GM19463 (cell line): ENCODE measurements at regions not wholly inside any gene's neighbourhood (a gene's known extent, or its start where the extent isn't known, plus 50 kb on each side); places are given as distances from the start of the nearest gene placed in this dataset.
"Not testable (repeated sequence)": the region's sequence is repeated elsewhere in the genome, so short reads cannot be mapped to it uniquely, and the experiment has no call there.

ENCODE experiments used
- ATAC-seq: cut with Tn5 transposase; IDR thresholded peaks from one replicate; pipeline ENCODE4 v1.9.1; 2021; ENCODE audit warnings: mild to moderate bottlenecking, moderate library complexity; ENCODE audit not compliant: unreplicated experiment

DNA sequence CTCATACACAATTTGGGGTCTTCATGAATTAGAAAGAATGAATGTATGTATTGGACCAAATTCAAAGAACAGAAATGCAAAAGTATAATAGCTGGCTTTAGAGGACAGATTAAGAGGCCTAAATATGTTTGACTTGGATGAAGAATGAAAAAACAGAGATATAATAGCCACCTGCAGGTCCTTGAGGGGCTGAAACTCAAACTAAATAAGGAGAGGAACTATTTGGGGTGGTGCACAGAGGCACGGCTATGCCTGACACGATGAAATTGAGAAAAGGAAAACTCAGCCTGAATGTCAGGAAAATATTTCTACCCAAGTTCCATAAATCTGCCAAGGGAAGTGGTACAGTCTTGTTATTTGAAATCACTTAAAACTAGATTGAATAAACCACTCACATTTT lies 222.9 kb upstream of the DDHD1 start:
- ATAC-seq, result no peak

- ATAC-seq, result no peak
Observed at GRCh38 chr14:53375599-53375998, 222.5 kb upstream of the DDHD1 start.

DNA sequence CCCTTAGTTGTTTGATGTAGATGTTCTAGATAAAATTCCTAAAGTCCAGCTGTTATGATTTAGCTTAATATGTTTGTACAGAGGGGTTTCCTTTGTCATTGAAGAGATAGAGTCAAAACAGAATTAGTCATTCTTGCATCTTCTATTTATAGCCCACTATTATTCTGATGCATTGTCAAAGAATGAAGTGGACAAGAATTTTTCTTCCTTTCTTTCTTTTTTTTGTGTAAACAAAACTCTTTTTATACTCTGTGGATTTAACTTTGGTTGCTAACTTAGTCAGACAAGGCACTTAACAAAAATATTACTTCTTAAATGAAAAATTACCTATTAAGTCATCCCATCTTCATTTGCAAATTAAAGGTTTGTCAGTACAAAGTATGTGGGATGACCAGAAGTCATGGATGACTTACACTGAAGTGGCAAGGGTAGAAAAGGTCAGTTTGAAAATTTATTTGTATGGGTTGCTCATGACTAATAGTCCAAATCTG lies 215.6 kb upstream of the DDHD1 start:
- no peak for ATAC-seq

DNA sequence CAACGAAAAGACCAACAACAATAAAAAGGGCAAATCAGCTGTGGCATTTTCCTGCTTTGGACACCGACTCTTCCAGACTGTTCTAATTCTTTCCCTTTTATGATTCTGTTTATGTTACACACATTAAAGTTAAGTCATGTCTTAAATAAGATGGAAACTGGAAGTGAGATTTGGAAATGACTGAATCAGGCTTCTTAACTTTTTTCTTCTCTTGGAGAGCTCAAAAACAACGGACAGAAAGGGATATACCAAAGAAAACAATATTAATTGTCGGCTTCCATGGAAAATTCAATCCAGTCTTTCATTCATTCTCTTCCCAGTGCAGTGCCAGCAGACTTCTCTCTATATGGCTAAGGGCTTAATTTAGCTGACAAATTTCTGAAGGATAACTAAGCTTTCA lies 214.9 kb upstream of the DDHD1 start:
- ATAC-seq, result no peak

GRCh38 chr14:53367644-53368026 lies 214.5 kb upstream of the DDHD1 start:
- no peak for ATAC-seq

- ATAC-seq, result no peak
Observed at GRCh38 chr14:53365486-53366130, 212.5 kb upstream of the DDHD1 start.

DNA sequence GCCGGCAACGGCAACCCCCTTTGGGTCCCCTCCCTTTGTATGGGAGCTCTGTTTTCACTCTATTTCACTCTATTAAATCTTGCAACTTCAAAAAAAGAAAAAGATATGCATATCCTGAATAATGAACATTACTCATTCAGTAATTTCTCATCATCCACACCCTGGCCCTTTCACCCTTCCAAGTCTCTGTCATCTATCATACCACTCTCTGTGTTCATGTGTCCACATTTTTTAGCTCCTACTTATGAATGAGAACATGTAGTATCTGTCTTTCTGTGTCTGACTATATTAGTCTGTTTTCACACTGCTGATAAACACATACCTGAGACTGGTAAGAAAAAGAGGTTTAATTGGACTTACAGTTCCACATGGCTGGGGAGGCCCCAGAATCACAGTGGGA lies 209.8 kb upstream of the DDHD1 start:
- not testable (repeated sequence) for ATAC-seq

- no peak for ATAC-seq
Observed at GRCh38 chr14:53360829-53361228, 207.7 kb upstream of the DDHD1 start.

DNA sequence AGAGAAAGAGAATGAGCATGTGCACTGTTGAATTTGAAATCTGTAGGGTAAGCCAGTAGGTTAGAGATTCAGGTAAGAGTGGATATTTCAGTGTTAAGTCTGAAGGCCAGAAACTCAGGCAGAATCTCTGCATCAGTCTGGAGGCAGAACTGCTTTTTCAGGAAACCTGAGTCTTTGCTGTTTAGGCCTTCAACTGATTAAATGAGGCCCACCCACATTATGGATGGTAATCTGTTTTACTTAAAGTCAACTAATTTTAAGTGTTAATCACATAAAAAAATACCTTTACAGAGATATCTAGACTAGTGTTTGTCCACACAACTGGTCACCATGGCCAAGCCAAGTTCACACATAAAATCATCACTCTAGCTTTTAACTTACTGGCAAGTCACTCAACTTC lies 205.0 kb upstream of the DDHD1 start:
- ATAC-seq, result no peak

DNA sequence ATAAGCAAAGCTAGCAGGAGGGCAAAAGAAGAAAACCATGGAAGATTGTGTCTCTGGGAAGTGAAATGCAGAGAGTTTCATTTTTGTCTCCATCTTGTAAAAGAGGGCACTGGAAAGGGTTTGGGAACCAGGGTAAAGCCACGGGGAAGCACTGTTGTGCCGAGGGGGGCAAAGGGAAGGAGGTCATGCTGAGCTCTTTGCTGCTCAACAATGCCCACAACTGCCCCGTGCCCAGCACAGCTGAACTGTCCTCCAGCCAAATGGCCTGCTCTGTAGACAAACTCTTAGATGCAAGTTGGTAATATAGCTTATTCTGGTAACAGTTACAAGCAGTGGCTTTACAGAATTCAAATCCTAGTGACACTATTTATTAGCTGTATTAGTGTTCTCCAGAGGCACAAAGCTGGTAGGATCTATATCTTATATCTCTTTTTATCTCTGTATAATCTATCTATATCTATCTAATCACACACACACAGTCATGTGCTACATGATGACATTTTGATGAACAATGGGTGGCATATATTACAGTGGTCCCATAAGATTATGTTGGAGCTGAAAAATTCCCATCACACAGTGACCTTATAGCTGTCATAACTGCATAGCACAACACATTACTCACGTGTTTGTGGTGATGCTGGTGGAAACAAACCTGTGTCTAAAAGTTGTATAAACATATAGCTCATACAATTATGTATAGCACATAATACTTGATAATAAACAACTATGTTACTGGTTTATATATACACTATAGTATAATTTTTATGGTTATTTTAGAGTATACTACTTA lies 203.4 kb upstream of the DDHD1 start:
- no peak for ATAC-seq

- no peak for ATAC-seq
Observed at GRCh38 chr14:53355581-53356112, 202.5 kb upstream of the DDHD1 start.

DNA sequence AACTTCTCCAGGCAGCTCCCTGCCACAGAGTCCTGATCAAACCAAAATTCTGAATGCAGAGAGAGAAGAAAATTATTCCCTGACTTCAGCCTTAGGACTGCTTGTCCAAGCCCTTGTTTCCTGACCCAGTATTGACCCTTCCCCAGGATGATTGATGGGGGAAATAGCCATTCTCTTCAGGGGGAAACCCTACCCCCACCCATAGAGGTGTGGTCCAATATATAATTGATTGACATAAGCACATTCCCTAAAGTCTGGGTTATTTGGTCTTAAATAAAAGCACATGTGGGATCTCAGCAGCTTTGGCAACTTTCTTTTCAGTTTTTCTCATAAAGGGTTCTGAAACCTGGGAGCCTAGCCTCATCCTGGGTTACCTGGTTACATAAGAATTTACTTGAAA lies 201.2 kb upstream of the DDHD1 start:
- ATAC-seq, result no peak

DNA sequence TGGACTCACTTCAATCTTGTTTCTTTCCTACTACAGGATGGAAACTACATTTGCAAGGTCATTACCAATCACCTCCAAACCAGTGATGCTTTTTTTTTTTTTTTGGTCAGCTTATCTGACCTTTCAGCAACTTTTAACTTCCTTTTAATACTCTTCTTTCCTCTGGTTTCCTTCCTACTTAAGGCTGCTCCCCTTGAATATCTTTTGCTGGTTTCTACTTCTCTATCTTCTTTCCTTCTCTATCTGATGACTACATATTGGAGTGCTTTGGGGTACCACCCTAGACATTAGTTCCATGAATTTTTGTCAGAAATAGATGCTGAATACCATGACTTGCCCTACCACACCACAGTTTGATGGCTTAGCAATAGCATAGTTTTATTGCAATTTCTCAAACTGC lies 197.7 kb upstream of the DDHD1 start:
- no peak for ATAC-seq

DNA sequence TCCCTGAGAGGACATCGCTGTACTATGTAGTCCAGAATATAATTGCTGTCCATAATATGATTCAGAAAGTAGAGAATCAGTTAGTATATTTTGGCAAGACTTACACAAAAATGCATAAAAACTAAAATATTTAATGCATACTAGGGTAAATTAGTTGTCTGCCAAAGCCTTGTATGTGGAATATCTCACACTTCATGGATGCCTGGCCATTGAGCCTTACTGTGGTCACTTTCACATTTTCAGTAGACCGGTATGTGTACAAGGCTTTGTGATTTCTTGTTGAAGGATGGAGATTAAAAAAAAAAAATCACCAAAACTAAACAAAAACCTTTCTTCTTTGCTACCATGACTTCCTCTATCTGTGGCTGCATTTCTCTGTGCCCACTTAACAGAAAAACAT lies 197.3 kb upstream of the DDHD1 start:
- no peak for ATAC-seq

DNA sequence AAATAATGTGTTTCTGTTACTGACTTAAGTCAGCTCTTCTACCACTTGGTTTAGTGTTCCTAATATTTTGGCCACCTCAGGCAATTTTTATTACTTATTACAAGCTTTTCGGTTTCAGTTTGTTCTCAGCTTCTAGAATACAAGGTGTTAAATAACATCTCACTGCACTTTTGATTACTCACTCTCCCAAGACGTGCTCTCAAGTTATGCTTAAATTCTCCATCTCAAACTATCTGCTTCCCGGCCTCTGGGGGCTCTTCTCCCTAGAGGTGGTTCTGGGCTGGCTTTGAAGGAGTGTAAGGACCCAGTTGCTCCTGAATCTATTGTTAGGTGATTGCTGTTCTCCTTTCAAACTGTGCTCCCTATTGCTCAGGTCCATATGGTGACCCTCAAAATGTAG lies 193.9 kb upstream of the DDHD1 start:
- no peak for ATAC-seq

DNA sequence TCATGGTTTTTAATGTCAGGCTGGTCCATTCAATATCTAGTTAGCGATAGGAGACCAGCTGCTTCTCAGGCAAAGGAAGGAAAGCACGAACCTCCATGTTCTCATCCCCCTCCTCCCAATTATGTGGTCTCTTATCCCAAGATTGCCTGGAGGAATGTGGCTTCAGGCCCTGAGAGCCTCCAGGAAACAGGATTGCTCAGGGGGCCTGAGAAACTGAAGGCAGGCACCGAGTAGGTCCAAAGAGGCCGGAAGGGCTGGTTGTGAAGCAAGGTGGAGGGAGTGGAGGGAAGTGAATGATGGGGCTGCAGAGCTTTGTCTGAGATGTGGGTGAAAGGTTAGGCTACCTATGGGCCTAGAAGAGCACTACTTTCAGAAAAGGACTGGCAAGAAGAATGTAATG lies 188.2 kb upstream of the DDHD1 start:
- no peak for ATAC-seq

DNA sequence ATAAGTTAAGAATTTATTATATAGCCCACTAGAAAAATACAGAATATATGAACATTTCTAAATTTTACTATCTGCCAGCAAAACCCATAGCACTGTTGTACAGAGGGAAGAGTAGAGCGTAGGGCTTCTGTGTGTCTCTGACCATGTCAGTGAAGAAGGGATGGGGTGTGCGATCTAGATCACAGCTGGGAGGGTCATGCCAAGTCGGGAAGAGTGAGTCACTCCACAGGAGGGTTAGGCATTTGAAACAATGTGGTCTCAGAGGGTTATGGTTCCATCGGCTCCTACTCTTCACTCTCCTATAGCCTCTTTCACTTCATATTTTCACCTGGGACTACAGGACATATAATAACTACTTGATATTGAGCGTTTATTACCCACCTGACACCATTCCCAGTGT lies 185.1 kb upstream of the DDHD1 start:
- ATAC-seq, result no peak

DNA sequence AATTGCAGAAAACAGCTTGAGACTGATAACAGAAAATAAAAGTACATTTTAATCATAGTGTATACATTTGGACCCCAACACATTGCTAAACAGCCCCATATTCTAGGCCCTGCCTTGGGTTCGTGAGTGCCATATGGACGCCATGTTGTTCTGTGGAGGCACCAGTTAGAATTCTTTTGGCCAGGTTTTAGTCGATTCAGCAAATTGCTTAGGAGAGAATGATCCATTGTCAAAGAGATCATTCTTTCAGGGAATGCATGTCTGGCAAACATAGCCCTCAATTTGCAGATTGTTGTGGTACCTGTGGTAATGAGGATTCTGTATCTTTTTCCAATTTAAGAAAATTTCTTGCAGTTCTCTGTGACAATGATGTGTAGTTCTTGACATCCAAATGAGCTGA lies 183.6 kb upstream of the DDHD1 start:
- ATAC-seq, result no peak

GRCh38 chr14:53333809-53334208 lies 180.7 kb upstream of the DDHD1 start:
- no peak for ATAC-seq

DNA sequence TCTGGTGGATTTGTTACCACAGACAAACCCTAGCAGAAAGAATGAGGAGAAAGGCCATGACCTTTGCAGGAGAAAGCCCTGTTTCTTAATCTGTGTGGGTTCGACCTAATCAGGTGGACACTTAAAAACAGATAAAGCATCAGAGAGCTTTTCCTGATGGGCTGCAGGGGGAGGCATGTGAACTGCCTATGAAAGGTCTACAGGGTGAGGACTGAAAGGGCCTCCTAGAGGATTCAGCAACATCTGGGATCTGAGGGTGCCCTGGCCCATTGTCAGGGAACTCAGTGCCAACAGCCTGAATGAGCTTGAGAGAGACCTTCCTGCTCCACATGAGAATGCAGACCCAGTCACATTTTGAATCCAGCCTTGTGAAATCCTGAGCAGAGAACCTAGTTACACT lies 178.8 kb upstream of the DDHD1 start:
- ATAC-seq, result no peak

DNA sequence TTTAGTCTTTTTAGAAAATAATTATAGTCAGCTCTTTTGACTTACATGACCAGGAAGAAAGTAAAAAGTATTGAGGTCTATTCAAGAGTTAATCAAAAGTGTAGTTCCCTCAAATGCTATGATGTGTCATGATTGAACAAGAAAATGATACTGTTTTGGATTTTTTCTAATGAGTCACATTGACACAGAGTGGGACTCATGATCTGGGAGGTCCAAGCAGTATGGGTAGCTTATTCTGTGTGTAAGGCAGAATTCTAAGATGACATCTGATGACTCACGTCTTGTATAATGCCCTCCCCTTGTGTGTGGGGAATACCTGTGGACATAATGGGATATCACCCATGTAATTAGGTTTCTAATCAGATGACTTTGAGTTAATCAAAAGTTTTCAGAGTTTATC lies 178.1 kb upstream of the DDHD1 start:
- no peak for ATAC-seq

GRCh38 chr14:53330441-53330840 lies 177.3 kb upstream of the DDHD1 start:
- ATAC-seq, result no peak
